ENCODE measurements at regions not wholly inside any gene's neighbourhood (a gene's known extent, or its start where the extent isn't known, plus 50 kb on each side); places are given as distances from the start of the nearest gene placed in this dataset.

GRCh38 chr15:87155771-87156170, 1076.1 kb downstream of the AGBL1 start:
- ChIA-PET POLR2A (no interaction called here), CTCF (no interaction called here)
- no peak for ATAC-seq
- no peak for DNase-seq (ENCODE audit: low read depth in 1 of 2, low spot score in 1 of 2)
- Histone ChIP-seq H3K4me2 (no peak overlapping the region), H3K4me1 (no peaks in the 10 kb centered on the region), H3K4me3 (no peak overlapping the region), H3K9me3 (no peaks in the 10 kb centered on the region), H3K27ac (no peak overlapping the region)
- no peak for FAIRE-seq
- WGBS (ENCODE audit: missing lambda C conversion rate) = 4% methylated on average over 4 of the region's 4 CpGs
- no peak for TF ChIP-seq USF2 (IDR thresholded peaks at IDR 0.05)
- TF ChIP-seq KDM5A (IDR thresholded peaks at IDR 0.05) = no peak
- no peak for TF ChIP-seq EHF (CRISPR knock-in tag; IDR thresholded peaks at IDR 0.05)
- TF ChIP-seq CHD2 (IDR thresholded peaks at IDR 0.05; ENCODE audit: low read length, partially characterized antibody) = no peak
- no peak for TF ChIP-seq GATA3 (IDR thresholded peaks at IDR 0.05; ENCODE audit: borderline replicate concordance)
- TF ChIP-seq ZC3H11A (IDR thresholded peaks at IDR 0.05) = no peak
- no peak for TF ChIP-seq RNF2 (IDR thresholded peaks at IDR 0.05; ENCODE audit: borderline replicate concordance, low read depth)

GRCh38 chr15:87154761-87155160, 1075.1 kb downstream of the AGBL1 start:
- H3K27ac ChIP-seq = no peak overlapping the region
- H3K4me1 ChIP-seq = no peaks in the 10 kb centered on the region
- DNase-seq (ENCODE audit: low read depth in 1 of 2, low spot score in 1 of 2) (no peak), ATAC-seq (no peak), FAIRE-seq (no peak)
- ChIA-PET POLR2A (no interaction called here), CTCF (no interaction called here)
- no peak for TF ChIP-seq ELK1 (IDR thresholded peaks at IDR 0.05; ENCODE audit: low read depth, low read length)
- TF ChIP-seq MYC (IDR thresholded peaks at IDR 0.05; ENCODE audit: borderline replicate concordance, low read length) = no peak
- no peak overlapping the region for H3K4me3 ChIP-seq
- no peaks in the 10 kb centered on the region for H3K9me3 ChIP-seq
- no peak overlapping the region for H3K4me2 ChIP-seq

GRCh38 chr15:87151202-87151748, 1071.6 kb downstream of the AGBL1 start:
- Histone ChIP-seq H3K4me2 (no peak overlapping the region), H3K9me3 (no peaks in the 10 kb centered on the region), H3K27ac (no peak overlapping the region), H3K4me1 (no peaks in the 10 kb centered on the region), H3K4me3 (no peak overlapping the region)
- POLR2A ChIA-PET = no interaction called here
- no peak for DNase-seq (ENCODE audit: low read depth in 1 of 2, low spot score in 1 of 2)
- CTCF ChIA-PET = interaction anchor here (1.1 kb wide), 1 partner anchor 16 kb away, joined by 3 read pairs; no protein-coding TSS in a partner anchor
- ATAC-seq = no peak
- no peak for FAIRE-seq
- TF ChIP-seq CBX8 (IDR thresholded peaks at IDR 0.05) (no peak), FOSB (CRISPR knock-in tag; IDR thresholded peaks at IDR 0.05) (no peak), CHD2 (IDR thresholded peaks at IDR 0.05; ENCODE audit: low read length, partially characterized antibody) (no peak), KDM5A (IDR thresholded peaks at IDR 0.05) (no peak), EHMT2 (IDR thresholded peaks at IDR 0.05; ENCODE audit: low read depth) (no peak), SMC3 (IDR thresholded peaks at IDR 0.05) (no peak), RAD21 (conservative IDR thresholded peaks at IDR 0.05 in 1 of 2, IDR thresholded peaks at IDR 0.05 in 1 of 2) (no peak), MAZ (IDR thresholded peaks at IDR 0.05; ENCODE audit: borderline replicate concordance, low read depth, low read length) (no peak)
- 12% methylated on average over 2 of the region's 2 CpGs for WGBS (ENCODE audit: missing lambda C conversion rate)

- FAIRE-seq (no peak), ATAC-seq (no peak), DNase-seq (ENCODE audit: low read depth in 1 of 2, low spot score in 1 of 2) (no peak)
- H3K4me1 ChIP-seq = no peaks in the 10 kb centered on the region
- no peak overlapping the region for H3K4me3 ChIP-seq
- H3K27ac ChIP-seq = no peak overlapping the region
- WGBS (ENCODE audit: missing lambda C conversion rate) = 0% methylated on average over 2 of the region's 2 CpGs
- ChIA-PET POLR2A (no interaction called here), CTCF (no interaction called here)
- H3K4me2 ChIP-seq = no peak overlapping the region
- no peaks in the 10 kb centered on the region for H3K9me3 ChIP-seq
- TF ChIP-seq JUN (IDR thresholded peaks at IDR 0.05) = no peak
- no peak for TF ChIP-seq RARB (CRISPR knock-in tag; IDR thresholded peaks at IDR 0.05)
- TF ChIP-seq SREBF2 (IDR thresholded peaks at IDR 0.05) = no peak
- TF ChIP-seq SMC3 (IDR thresholded peaks at IDR 0.05) = no peak
- no peak for TF ChIP-seq RFX5 (IDR thresholded peaks at IDR 0.05)
- TF ChIP-seq TP53 (CRISPR knock-in tag; IDR thresholded peaks at IDR 0.05) = no peak
- no peak for TF ChIP-seq ESRRA (IDR thresholded peaks at IDR 0.05; ENCODE audit: borderline replicate concordance, low read length)
- no peak for TF ChIP-seq ZC3H11A (IDR thresholded peaks at IDR 0.05)
- no peak for TF ChIP-seq E2F6 (IDR thresholded peaks at IDR 0.05; ENCODE audit: borderline replicate concordance, low read depth)
- TF ChIP-seq EP300 (IDR thresholded peaks at IDR 0.05) = no peak
- no peak for TF ChIP-seq BCL3 (IDR thresholded peaks at IDR 0.05)
- TF ChIP-seq BHLHE40 (IDR thresholded peaks at IDR 0.05; ENCODE audit: low read depth, low read length) = no peak
- no peak for TF ChIP-seq MAX (IDR thresholded peaks at IDR 0.05)
- TF ChIP-seq CEBPB (IDR thresholded peaks at IDR 0.05) = no peak
- no peak for TF ChIP-seq CBX8 (IDR thresholded peaks at IDR 0.05)
- TF ChIP-seq ATOH8 (CRISPR knock-in tag; IDR thresholded peaks at IDR 0.05; ENCODE audit: low read depth) = no peak
- TF ChIP-seq ZNF302 (CRISPR knock-in tag; IDR thresholded peaks at IDR 0.05) = no peak
These were observed 1066.0 kb downstream of the AGBL1 start for GRCh38 chr15:87145696-87146095.
